CD8-positive, alpha-beta memory T cell (primary cell): ENCODE measurements at regions not wholly inside any gene's neighbourhood (a gene's known extent, or its start where the extent isn't known, plus 50 kb on each side); places are given as distances from the start of the nearest gene placed in this dataset.

Experiments
- CTCF ChIA-PET: fragments of 350-600 bp; sonication (Branson Sonifier 250); formaldehyde crosslinking; loops from one replicate; lab custom pipeline; 2021; ENCODE audit warnings: antibody characterized with exemption; lab: Charles Lee
- POLR2A ChIA-PET: fragments of 350-600 bp; sonication (Branson Sonifier 250); formaldehyde crosslinking; loops from one replicate; lab custom pipeline; 2021; ENCODE audit warnings: antibody characterized with exemption; lab: Charles Lee
- DNase-seq, 5 donors: peaks; one replicate each; pipeline versions ENCODE4 v3.0.0 to v3.0.0-alpha.2; 2020 to 2022; ENCODE audit warnings: mixed read lengths in 1 of 5
- H3K27ac ChIP-seq: one replicate; pipeline ENCODE4 v1.7.0; 2013; ENCODE audit warnings: low read depth, mild to moderate bottlenecking, low read length, moderate library complexity
- H3K27me3 ChIP-seq: 2 replicates; pipeline ENCODE4 v1.7.0; 2013; ENCODE audit warnings: low read length, mild to moderate bottlenecking; ENCODE audit not compliant: insufficient read depth, poor library complexity, severe bottlenecking
- H3K36me3 ChIP-seq: 2 replicates; pipeline ENCODE4 v1.7.0; 2013; ENCODE audit warnings: mild to moderate bottlenecking, low read length, moderate library complexity; ENCODE audit not compliant: insufficient read depth
- H3K4me1 ChIP-seq: 2 replicates; pipeline ENCODE4 v1.7.0; 2013; ENCODE audit warnings: mild to moderate bottlenecking, low read length, moderate library complexity; ENCODE audit not compliant: insufficient read depth
- H3K4me3 ChIP-seq: 2 replicates; pipeline ENCODE4 v1.7.0; 2013; ENCODE audit warnings: mild to moderate bottlenecking, low read length
- H3K9me3 ChIP-seq: 2 replicates; pipeline ENCODE4 v1.7.0; 2013; ENCODE audit warnings: mild to moderate bottlenecking, low read length
- H3K27ac Mint-ChIP-seq, 8 donors: one replicate each; pipeline ENCODE4 v1.8.0; 2020 to 2021; ENCODE audit warnings: mixed read lengths in 8 of 8, mild to moderate bottlenecking in 6 of 8, inconsistent platforms in 3 of 8, moderate library complexity in 3 of 8
- H3K27me3 Mint-ChIP-seq, 2 donors: one replicate each; pipeline ENCODE4 v1.8.0; 2020 to 2021; ENCODE audit warnings: mixed read lengths in 2 of 2, mild to moderate bottlenecking in 1 of 2, moderate library complexity in 1 of 2
- H3K36me3 Mint-ChIP-seq, 3 donors: one replicate each; pipeline ENCODE4 v1.8.0; 2020 to 2021; ENCODE audit warnings: mixed read lengths in 3 of 3, inconsistent platforms in 1 of 3, mild to moderate bottlenecking in 1 of 3
- H3K4me1 Mint-ChIP-seq, 3 donors: one replicate each; pipeline ENCODE4 v1.8.0; 2020 to 2021; ENCODE audit warnings: mixed read lengths in 3 of 3, inconsistent platforms in 1 of 3, mild to moderate bottlenecking in 1 of 3
- H3K4me3 Mint-ChIP-seq, 7 donors: one replicate each; pipeline ENCODE4 v1.8.0; 2020 to 2021; ENCODE audit warnings: mixed read lengths in 7 of 7, mild to moderate bottlenecking in 6 of 7, moderate library complexity in 4 of 7, inconsistent platforms in 2 of 7
- H3K9me3 Mint-ChIP-seq, 5 donors: one replicate each; pipeline ENCODE4 v1.8.0; 2020 to 2022; ENCODE audit warnings: mixed read lengths in 5 of 5, mild to moderate bottlenecking in 3 of 5, moderate library complexity in 2 of 5, inconsistent platforms in 1 of 5

DNA sequence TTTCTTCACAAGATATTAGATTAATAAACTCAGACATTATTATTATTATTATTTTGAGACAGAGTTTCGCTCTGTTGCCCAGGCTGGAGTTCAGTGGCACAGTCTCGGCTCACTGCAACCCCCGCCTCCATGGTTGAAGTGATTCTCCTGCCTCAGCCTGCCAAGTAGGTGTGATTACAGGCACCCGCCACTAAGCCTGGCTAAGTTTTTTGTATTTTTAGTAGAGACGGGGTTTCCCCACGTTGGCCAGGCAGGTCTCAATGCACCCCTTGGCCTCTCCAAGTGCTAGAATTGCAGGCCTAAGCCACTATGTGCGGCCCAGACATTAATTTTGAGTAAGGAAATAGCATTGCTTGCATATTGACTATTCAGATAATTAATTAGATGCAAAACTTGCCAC, 554.9 kb upstream of the LRFN5 start:
- Histone ChIP-seq H3K36me3 (no peaks in the 10 kb centered on the region), H3K27ac (no peak overlapping the region), H3K4me3 (no peak overlapping the region), H3K27me3 (no peaks in the 10 kb centered on the region), H3K4me1 (no peaks in the 10 kb centered on the region), H3K9me3 (no peaks in the 10 kb centered on the region)
- Mint-ChIP-seq H3K4me1 (no peaks in the 10 kb centered on the region), H3K27me3 (no peaks in the 10 kb centered on the region), H3K9me3 (peaks cover 0 to 6% (median 2%) of the 10 kb centered on the region in 5 donors), H3K4me3 (no peak overlapping the region), H3K27ac (no peak overlapping the region), H3K36me3 (no peaks in the 10 kb centered on the region)
- CTCF ChIA-PET: no interaction called here
- no peak for DNase-seq
- POLR2A ChIA-PET: no interaction called here

GRCh38 chr14:41047763-41048162, 558.9 kb upstream of the LRFN5 start:
- Histone ChIP-seq H3K27me3 (no peaks in the 10 kb centered on the region), H3K36me3 (no peaks in the 10 kb centered on the region), H3K27ac (no peak overlapping the region), H3K4me1 (no peaks in the 10 kb centered on the region), H3K9me3 (no peaks in the 10 kb centered on the region), H3K4me3 (no peak overlapping the region)
- H3K27me3 Mint-ChIP-seq: no peaks in the 10 kb centered on the region
- H3K36me3 Mint-ChIP-seq: peaks cover 0 to 3% (median 0%) of the 10 kb centered on the region in 3 donors
- ChIA-PET POLR2A (no interaction called here), CTCF (no interaction called here)
- DNase-seq: no peak
- no peak overlapping the region for H3K27ac Mint-ChIP-seq
- no peaks in the 10 kb centered on the region for H3K4me1 Mint-ChIP-seq
- H3K9me3 Mint-ChIP-seq: peaks cover 0 to 8% (median 0%) of the 10 kb centered on the region in 5 donors
- no peak overlapping the region for H3K4me3 Mint-ChIP-seq

DNA sequence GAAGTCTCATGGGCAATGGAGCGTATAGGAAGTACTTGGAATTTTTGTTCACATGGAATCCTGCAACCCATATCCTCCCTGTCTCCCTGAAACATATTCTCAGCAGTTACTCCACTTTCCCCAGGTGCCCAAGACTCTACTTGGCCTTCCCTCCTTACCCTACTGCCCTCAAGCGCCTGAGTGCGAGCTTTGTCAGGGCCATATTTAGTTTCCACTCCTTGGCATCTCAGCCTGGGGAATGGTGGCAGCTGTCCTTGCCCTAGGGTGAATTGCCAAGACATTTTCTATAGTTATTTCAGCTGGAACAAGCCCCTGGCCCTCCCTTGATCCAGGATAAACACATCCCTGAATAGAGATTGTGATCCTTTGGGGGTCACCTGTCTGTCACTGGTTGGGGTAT, 569.3 kb upstream of the LRFN5 start:
- H3K36me3 Mint-ChIP-seq: no peaks in the 10 kb centered on the region
- peaks cover 0 to 13% (median 4%) of the 10 kb centered on the region in 5 donors for H3K9me3 Mint-ChIP-seq
- CTCF ChIA-PET: no interaction called here
- no peak overlapping the region for H3K27ac Mint-ChIP-seq
- Histone ChIP-seq H3K9me3 (no peaks in the 10 kb centered on the region), H3K36me3 (no peaks in the 10 kb centered on the region), H3K4me1 (no peaks in the 10 kb centered on the region), H3K4me3 (no peak overlapping the region), H3K27me3 (no peaks in the 10 kb centered on the region), H3K27ac (no peak overlapping the region)
- no peak for DNase-seq
- H3K4me1 Mint-ChIP-seq: no peaks in the 10 kb centered on the region
- POLR2A ChIA-PET: no interaction called here
- no peak overlapping the region for H3K4me3 Mint-ChIP-seq
- no peaks in the 10 kb centered on the region for H3K27me3 Mint-ChIP-seq

DNA sequence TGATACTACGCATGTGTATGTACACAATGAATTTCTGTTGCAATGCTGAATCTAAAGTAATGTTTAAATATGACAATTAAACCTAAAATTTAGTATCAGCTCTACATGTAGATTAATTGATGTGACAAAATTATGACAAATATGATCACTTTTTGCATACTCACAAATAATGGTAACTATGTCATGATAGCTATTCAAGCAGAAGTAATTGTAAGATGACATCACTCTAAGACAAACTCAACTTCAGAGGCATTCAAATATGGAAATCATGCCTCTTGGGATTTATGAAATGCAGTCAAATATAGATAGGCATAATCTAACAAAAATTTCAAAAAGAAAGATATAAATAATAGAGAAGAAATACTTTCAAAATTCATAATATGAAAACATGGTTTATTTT, 571.7 kb upstream of the LRFN5 start:
- Histone ChIP-seq H3K4me1 (no peaks in the 10 kb centered on the region), H3K9me3 (no peaks in the 10 kb centered on the region), H3K27me3 (no peaks in the 10 kb centered on the region), H3K4me3 (no peak overlapping the region), H3K36me3 (no peaks in the 10 kb centered on the region), H3K27ac (no peak overlapping the region)
- Mint-ChIP-seq H3K4me3 (no peak overlapping the region), H3K27ac (no peak overlapping the region), H3K27me3 (no peaks in the 10 kb centered on the region), H3K4me1 (no peaks in the 10 kb centered on the region), H3K36me3 (no peaks in the 10 kb centered on the region), H3K9me3 (peaks cover 0 to 17% (median 4%) of the 10 kb centered on the region in 5 donors)
- no peak for DNase-seq
- ChIA-PET CTCF (no interaction called here), POLR2A (no interaction called here)

GRCh38 chr14:41022932-41023331, 583.7 kb upstream of the LRFN5 start:
- POLR2A ChIA-PET: no interaction called here
- Mint-ChIP-seq H3K4me3 (no peak overlapping the region), H3K4me1 (no peaks in the 10 kb centered on the region), H3K36me3 (no peaks in the 10 kb centered on the region), H3K27ac (no peak overlapping the region), H3K9me3 (peaks cover 2 to 34% (median 6%) of the 10 kb centered on the region in 5 donors), H3K27me3 (no peaks in the 10 kb centered on the region)
- no peaks in the 10 kb centered on the region for H3K9me3 ChIP-seq
- H3K4me3 ChIP-seq: no peak overlapping the region
- no peak overlapping the region for H3K27ac ChIP-seq
- no peaks in the 10 kb centered on the region for H3K36me3 ChIP-seq
- CTCF ChIA-PET: no interaction called here
- DNase-seq: no peak
- H3K4me1 ChIP-seq: no peaks in the 10 kb centered on the region
- no peaks in the 10 kb centered on the region for H3K27me3 ChIP-seq

DNA sequence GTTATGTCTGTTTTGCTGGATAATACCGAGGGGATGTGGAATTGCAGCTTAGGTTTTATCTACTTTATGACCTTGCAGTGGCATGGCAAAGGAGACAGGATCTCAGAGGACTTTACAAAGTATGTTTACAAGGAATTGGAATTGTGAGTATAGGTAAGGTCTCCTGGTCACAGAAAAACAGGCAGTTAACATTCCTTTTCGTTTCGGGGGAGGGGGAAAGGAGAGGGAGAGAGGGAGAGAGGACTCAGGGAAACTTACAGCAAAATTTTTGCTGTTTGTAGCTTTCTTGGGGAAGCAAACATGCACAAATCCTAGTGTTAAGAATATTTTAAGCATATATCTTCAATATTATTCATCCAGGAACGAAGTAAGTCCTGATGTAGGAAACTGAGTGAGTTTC, 590.5 kb upstream of the LRFN5 start:
- H3K36me3 ChIP-seq: no peaks in the 10 kb centered on the region
- POLR2A ChIA-PET: no interaction called here
- H3K27me3 Mint-ChIP-seq: no peaks in the 10 kb centered on the region
- CTCF ChIA-PET: no interaction called here
- H3K9me3 Mint-ChIP-seq: peaks cover 0 to 18% (median 5%) of the 10 kb centered on the region in 5 donors
- H3K36me3 Mint-ChIP-seq: no peaks in the 10 kb centered on the region
- DNase-seq: no peak
- H3K4me3 Mint-ChIP-seq: no peak overlapping the region
- H3K4me3 ChIP-seq: no peak overlapping the region
- no peak overlapping the region for H3K27ac Mint-ChIP-seq
- H3K27me3 ChIP-seq: no peaks in the 10 kb centered on the region
- no peaks in the 10 kb centered on the region for H3K4me1 Mint-ChIP-seq
- H3K4me1 ChIP-seq: no peaks in the 10 kb centered on the region
- no peaks in the 10 kb centered on the region for H3K9me3 ChIP-seq
- H3K27ac ChIP-seq: no peak overlapping the region

GRCh38 chr14:41000350-41000749, 606.3 kb upstream of the LRFN5 start:
- Mint-ChIP-seq H3K4me3 (no peak overlapping the region), H3K27ac (no peak overlapping the region)
- POLR2A ChIA-PET: no interaction called here

GRCh38 chr14:40989260-40989659, 617.4 kb upstream of the LRFN5 start:
- ChIA-PET POLR2A (no interaction called here), CTCF (no interaction called here)
- Mint-ChIP-seq H3K4me3 (no peak overlapping the region), H3K27ac (no peak overlapping the region), H3K27me3 (peaks cover 0 to 2% of the 10 kb centered on the region in 2 donors), H3K4me1 (no peaks in the 10 kb centered on the region), H3K9me3 (peaks cover 9 to 34% (median 17%) of the 10 kb centered on the region in 5 donors), H3K36me3 (no peaks in the 10 kb centered on the region)
- no peaks in the 10 kb centered on the region for H3K27me3 ChIP-seq
- no peak overlapping the region for H3K4me3 ChIP-seq
- H3K9me3 ChIP-seq: no peaks in the 10 kb centered on the region
- no peak for DNase-seq
- H3K27ac ChIP-seq: no peak overlapping the region
- H3K4me1 ChIP-seq: no peaks in the 10 kb centered on the region
- H3K36me3 ChIP-seq: no peaks in the 10 kb centered on the region

More at GRCh38 chr14:41000350-41000749, 606.3 kb upstream of the LRFN5 start:
- Mint-ChIP-seq H3K36me3 (no peaks in the 10 kb centered on the region), H3K9me3 (peaks cover 0 to 10% (median 3%) of the 10 kb centered on the region in 5 donors), H3K27me3 (no peaks in the 10 kb centered on the region), H3K4me1 (no peaks in the 10 kb centered on the region)
- Histone ChIP-seq H3K4me1 (no peaks in the 10 kb centered on the region), H3K36me3 (no peaks in the 10 kb centered on the region), H3K27me3 (no peaks in the 10 kb centered on the region), H3K27ac (no peak overlapping the region), H3K4me3 (no peak overlapping the region), H3K9me3 (no peaks in the 10 kb centered on the region)
- no peak for DNase-seq
- CTCF ChIA-PET: no interaction called here

GRCh38 chr14:40987481-40987880, 619.2 kb upstream of the LRFN5 start:
- Mint-ChIP-seq H3K4me3 (no peak overlapping the region), H3K27ac (no peak overlapping the region), H3K27me3 (peaks cover 0 to 2% of the 10 kb centered on the region in 2 donors), H3K9me3 (peaks cover 6 to 43% (median 17%) of the 10 kb centered on the region in 5 donors), H3K36me3 (no peaks in the 10 kb centered on the region), H3K4me1 (no peaks in the 10 kb centered on the region)
- Histone ChIP-seq H3K4me1 (no peaks in the 10 kb centered on the region), H3K4me3 (no peak overlapping the region), H3K27ac (no peak overlapping the region), H3K27me3 (no peaks in the 10 kb centered on the region), H3K36me3 (no peaks in the 10 kb centered on the region), H3K9me3 (no peaks in the 10 kb centered on the region)
- DNase-seq: no peak
- ChIA-PET CTCF (no interaction called here), POLR2A (no interaction called here)
